Activated naive CD8-positive, alpha-beta T cell treated with anti-CD3 and anti-CD28 coated beads, Interleukin-2, amount 50 U/mL, for 16 hours (primary cell): ENCODE measurements at regions not wholly inside any gene's neighbourhood (a gene's known extent, or its start where the extent isn't known, plus 50 kb on each side); places are given as distances from the start of the nearest gene placed in this dataset.
"Not testable (repeated sequence)": the region's sequence is repeated elsewhere in the genome, so short reads cannot be mapped to it uniquely, and the experiment has no call there.

Experiments
- DNase-seq: peaks from one replicate; pipeline ENCODE4 v3.0.0-alpha.2; 2020; ENCODE audit warnings: low read depth, low spot score

GRCh38 chr6:144534180-144534579, 249.0 kb downstream of the UTRN start:
- DNase-seq = no peak

GRCh38 chr6:144535630-144536029, 250.5 kb downstream of the UTRN start:
- DNase-seq = no peak

GRCh38 chr6:144536079-144536478, 250.9 kb downstream of the UTRN start:
- DNase-seq = no peak

GRCh38 chr6:144543006-144543871, 258.1 kb downstream of the UTRN start:
- no peak for DNase-seq

GRCh38 chr6:144544266-144544830, 259.2 kb downstream of the UTRN start:
- no peak for DNase-seq

GRCh38 chr6:144546807-144547206, 261.7 kb downstream of the UTRN start:
- DNase-seq = no peak

GRCh38 chr6:144547409-144547808, 262.3 kb downstream of the UTRN start:
- no peak for DNase-seq

- no peak for DNase-seq
Observed at GRCh38 chr6:144548536-144548935, 263.4 kb downstream of the UTRN start.

GRCh38 chr6:144549837-144550747, 265.0 kb downstream of the UTRN start:
- DNase-seq = no peak

GRCh38 chr6:144551339-144551738, 266.2 kb downstream of the UTRN start:
- no peak for DNase-seq

- DNase-seq = no peak
Observed at GRCh38 chr6:144555066-144555465, 269.9 kb downstream of the UTRN start.

- DNase-seq = no peak
Observed at GRCh38 chr6:144559865-144560593, 274.9 kb downstream of the UTRN start.

- no peak for DNase-seq
Observed at GRCh38 chr6:144561455-144562043, 276.4 kb downstream of the UTRN start.

- no peak for DNase-seq
Observed at GRCh38 chr6:144564202-144564601, 279.1 kb downstream of the UTRN start.

- no peak for DNase-seq
Observed at GRCh38 chr6:144566868-144567615, 281.9 kb downstream of the UTRN start.

- no peak for DNase-seq
Observed at GRCh38 chr6:144568241-144568640, 283.1 kb downstream of the UTRN start.

GRCh38 chr6:144572541-144572940, 287.4 kb downstream of the UTRN start:
- not testable (repeated sequence) for DNase-seq

GRCh38 chr6:144574796-144575195, 289.7 kb downstream of the UTRN start:
- DNase-seq = no peak

- DNase-seq = no peak
Observed at GRCh38 chr6:144575327-144575726, 290.2 kb downstream of the UTRN start.

GRCh38 chr6:144576871-144577270, 291.7 kb downstream of the UTRN start:
- DNase-seq = no peak
